Progenitor cell of endocrine pancreas (in vitro differentiated cells): ENCODE measurements at regions not wholly inside any gene's neighbourhood (a gene's known extent, or its start where the extent isn't known, plus 50 kb on each side); places are given as distances from the start of the nearest gene placed in this dataset.

Experiments
- DNase-seq: peaks from one replicate; pipeline ENCODE4 v3.0.0; 2021; ENCODE audit warnings: low spot score; ENCODE audit not compliant: unreplicated experiment
- H3K27ac Mint-ChIP-seq: 2 replicates; pipeline ENCODE4 v1.8.0; 2021; ENCODE audit warnings: mild to moderate bottlenecking, moderate library complexity, mixed read lengths
- H3K27me3 Mint-ChIP-seq: 2 replicates; pipeline ENCODE4 v1.8.0; 2021; ENCODE audit warnings: mixed read lengths
- H3K36me3 Mint-ChIP-seq: 2 replicates; pipeline ENCODE4 v1.8.0; 2022; ENCODE audit warnings: mixed read lengths; ENCODE audit not compliant: insufficient read depth
- H3K4me1 Mint-ChIP-seq: 2 replicates; pipeline ENCODE4 v1.8.0; 2021; ENCODE audit warnings: low read depth, mixed read lengths
- H3K4me3 Mint-ChIP-seq: 2 replicates; pipeline ENCODE4 v1.8.0; 2021; ENCODE audit warnings: low read depth, mild to moderate bottlenecking, moderate library complexity, mixed read lengths
- H3K9me3 Mint-ChIP-seq: 2 replicates; pipeline ENCODE4 v1.8.0; 2021; ENCODE audit warnings: low read depth, mixed read lengths
- CTCF ChIP-seq: fragments of 200-600 bp; sonication (generic); IDR thresholded peaks from one replicate; pipeline ENCODE4 v1.5.0; 2021; ENCODE audit warnings: antibody characterized with exemption, mild to moderate bottlenecking; ENCODE audit not compliant: unreplicated experiment

GRCh38 chr2:126558029-126558428 is 97.9 kb upstream of the GYPC start:
- Mint-ChIP-seq H3K27ac (no peak overlapping the region), H3K4me1 (no peaks in the 10 kb centered on the region), H3K27me3 (no peaks in the 10 kb centered on the region), H3K36me3 (no peaks in the 10 kb centered on the region), H3K4me3 (no peak overlapping the region), H3K9me3 (peaks cover 6% of the 10 kb centered on the region)
- TF ChIP-seq CTCF, result no peak
- no peak for DNase-seq

GRCh38 chr2:126568734-126569133 is 87.2 kb upstream of the GYPC start:
- no peaks in the 10 kb centered on the region for H3K27me3 Mint-ChIP-seq
- DNase-seq, result no peak
- H3K4me1 Mint-ChIP-seq, result peaks cover 7% of the 10 kb centered on the region
- peaks cover 5% of the 10 kb centered on the region for H3K9me3 Mint-ChIP-seq
- no peak for TF ChIP-seq CTCF
- no peaks in the 10 kb centered on the region for H3K36me3 Mint-ChIP-seq
- H3K27ac Mint-ChIP-seq, result no peak overlapping the region
- H3K4me3 Mint-ChIP-seq, result no peak overlapping the region

- no peak for DNase-seq
- no peaks in the 10 kb centered on the region for H3K36me3 Mint-ChIP-seq
- H3K27ac Mint-ChIP-seq, result no peak overlapping the region
- H3K4me1 Mint-ChIP-seq, result peaks cover 7% of the 10 kb centered on the region
- no peak for TF ChIP-seq CTCF
- no peak overlapping the region for H3K4me3 Mint-ChIP-seq
- H3K27me3 Mint-ChIP-seq, result no peaks in the 10 kb centered on the region
- H3K9me3 Mint-ChIP-seq, result no peaks in the 10 kb centered on the region
These were observed 84.6 kb upstream of the GYPC start for GRCh38 chr2:126571403-126571802.

- H3K36me3 Mint-ChIP-seq, result no peaks in the 10 kb centered on the region
- peaks cover 9% of the 10 kb centered on the region for H3K27me3 Mint-ChIP-seq
- no peaks in the 10 kb centered on the region for H3K9me3 Mint-ChIP-seq
- no peak overlapping the region for H3K4me3 Mint-ChIP-seq
- no peak for TF ChIP-seq CTCF
- peaks cover 7% of the 10 kb centered on the region for H3K4me1 Mint-ChIP-seq
- no peak for DNase-seq
- H3K27ac Mint-ChIP-seq, result no peak overlapping the region
These were observed 80.3 kb upstream of the GYPC start for GRCh38 chr2:126575631-126576030.

GRCh38 chr2:126579868-126580267 is 76.1 kb upstream of the GYPC start:
- no peaks in the 10 kb centered on the region for H3K9me3 Mint-ChIP-seq
- no peak for TF ChIP-seq CTCF
- no peak overlapping the region for H3K27ac Mint-ChIP-seq
- H3K27me3 Mint-ChIP-seq, result peaks cover 9% of the 10 kb centered on the region
- DNase-seq, result no peak
- H3K4me3 Mint-ChIP-seq, result no peak overlapping the region
- no peaks in the 10 kb centered on the region for H3K36me3 Mint-ChIP-seq
- H3K4me1 Mint-ChIP-seq, result no peaks in the 10 kb centered on the region

- Mint-ChIP-seq H3K4me3 (no peak overlapping the region), H3K27me3 (no peaks in the 10 kb centered on the region), H3K9me3 (no peaks in the 10 kb centered on the region), H3K4me1 (no peaks in the 10 kb centered on the region), H3K27ac (no peak overlapping the region), H3K36me3 (no peaks in the 10 kb centered on the region)
- no peak for TF ChIP-seq CTCF
- DNase-seq, result no peak
These were observed 69.6 kb upstream of the GYPC start for GRCh38 chr2:126586317-126586716.
